Choroid plexus epithelial cell (primary cell): ENCODE measurements at regions not wholly inside any gene's neighbourhood (a gene's known extent, or its start where the extent isn't known, plus 50 kb on each side); places are given as distances from the start of the nearest gene placed in this dataset.

Experiments
- DNase-seq: peaks from one replicate; pipeline ENCODE4 v3.0.0-alpha.2; 2010; ENCODE audit warnings: low read depth
- H3K4me3 ChIP-seq: 2 replicates; pipeline ENCODE4 v1.5.1; 2011; ENCODE audit warnings: low read depth, mild to moderate bottlenecking, control low read depth, low read length, moderate library complexity
- TF ChIP-seq, protein P1 (sequence below): conservative IDR thresholded peaks from 2 replicates; pipeline ENCODE4 v1.5.1; 2011; ENCODE audit warnings: low read depth, mild to moderate bottlenecking, control low read depth, inconsistent platforms, low read length, moderate library complexity

DNA sequence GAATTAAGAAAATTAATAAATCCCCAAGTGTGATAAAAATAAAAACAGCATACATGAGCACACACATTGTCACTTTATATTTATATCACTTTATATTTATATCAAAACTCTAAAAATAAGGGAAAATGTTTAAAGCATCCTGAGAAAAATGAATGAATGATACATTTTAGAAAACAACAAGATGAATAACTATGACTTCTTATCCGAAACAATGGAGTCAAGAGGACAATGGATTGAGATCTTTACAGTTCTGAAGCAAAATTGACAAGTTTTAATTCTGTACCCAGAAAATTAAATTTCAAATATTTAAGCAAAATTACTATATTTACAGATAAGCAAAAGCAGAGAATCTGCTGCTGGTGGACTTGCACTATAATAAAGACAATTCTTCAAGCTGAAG is 512.6 kb downstream of the MRPL39 start:
- no peak for DNase-seq

DNA sequence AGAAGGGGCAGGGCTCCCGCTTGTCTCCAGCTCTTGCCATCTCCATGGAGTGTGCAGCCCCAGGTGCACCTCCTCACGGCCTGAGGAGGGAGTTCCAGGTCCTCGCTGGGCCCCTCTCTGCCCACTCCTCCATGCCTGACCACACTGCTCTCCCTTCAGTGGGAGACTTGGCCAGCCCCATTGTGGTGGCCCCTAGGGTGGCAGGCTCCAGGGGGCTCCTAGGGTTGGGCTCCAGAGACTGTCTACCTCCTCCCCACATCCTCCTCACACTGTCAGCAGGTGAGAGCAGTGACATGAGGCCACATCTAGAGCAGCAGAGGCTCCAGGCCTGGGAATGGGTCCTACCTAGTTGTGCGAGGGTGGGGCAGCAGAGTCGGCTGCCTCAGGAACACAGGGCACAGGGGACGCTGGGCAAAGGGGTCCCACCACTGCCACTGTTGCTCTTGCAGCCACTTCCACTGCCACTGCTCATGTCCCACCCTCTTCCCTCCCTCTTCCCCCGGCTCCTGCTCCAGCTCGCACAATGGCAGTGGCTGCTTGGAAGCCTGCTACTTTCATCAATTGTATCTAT is 514.8 kb downstream of the MRPL39 start:
- H3K4me3 ChIP-seq, result no peak overlapping the region
- TF ChIP-seq, protein P1, sequence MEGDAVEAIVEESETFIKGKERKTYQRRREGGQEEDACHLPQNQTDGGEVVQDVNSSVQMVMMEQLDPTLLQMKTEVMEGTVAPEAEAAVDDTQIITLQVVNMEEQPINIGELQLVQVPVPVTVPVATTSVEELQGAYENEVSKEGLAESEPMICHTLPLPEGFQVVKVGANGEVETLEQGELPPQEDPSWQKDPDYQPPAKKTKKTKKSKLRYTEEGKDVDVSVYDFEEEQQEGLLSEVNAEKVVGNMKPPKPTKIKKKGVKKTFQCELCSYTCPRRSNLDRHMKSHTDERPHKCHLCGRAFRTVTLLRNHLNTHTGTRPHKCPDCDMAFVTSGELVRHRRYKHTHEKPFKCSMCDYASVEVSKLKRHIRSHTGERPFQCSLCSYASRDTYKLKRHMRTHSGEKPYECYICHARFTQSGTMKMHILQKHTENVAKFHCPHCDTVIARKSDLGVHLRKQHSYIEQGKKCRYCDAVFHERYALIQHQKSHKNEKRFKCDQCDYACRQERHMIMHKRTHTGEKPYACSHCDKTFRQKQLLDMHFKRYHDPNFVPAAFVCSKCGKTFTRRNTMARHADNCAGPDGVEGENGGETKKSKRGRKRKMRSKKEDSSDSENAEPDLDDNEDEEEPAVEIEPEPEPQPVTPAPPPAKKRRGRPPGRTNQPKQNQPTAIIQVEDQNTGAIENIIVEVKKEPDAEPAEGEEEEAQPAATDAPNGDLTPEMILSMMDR, result no peak
- no peak for DNase-seq

More for the DNA sequence above, 512.6 kb downstream of the MRPL39 start:
- TF ChIP-seq, protein P1, result no peak
- no peak overlapping the region for H3K4me3 ChIP-seq

DNA sequence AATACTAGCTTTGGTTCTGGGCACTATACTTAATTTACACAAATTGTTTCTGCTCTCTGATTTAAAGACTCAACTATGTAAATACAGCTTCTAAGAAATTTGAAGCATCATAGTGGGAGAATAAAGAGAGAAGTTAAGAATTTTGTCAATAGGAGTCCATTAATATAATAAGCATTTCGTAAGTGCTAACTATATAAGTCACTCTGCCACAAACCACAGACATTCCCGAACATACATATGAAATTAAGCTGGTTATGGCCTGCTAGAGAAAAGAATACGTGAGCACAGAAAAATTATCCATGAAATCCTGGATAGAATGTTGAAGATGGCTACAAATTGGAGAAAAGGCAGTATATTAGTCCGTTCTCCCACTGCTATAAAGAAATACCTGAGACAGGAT is 526.2 kb downstream of the MRPL39 start:
- DNase-seq, result no peak
- no peak overlapping the region for H3K4me3 ChIP-seq
- TF ChIP-seq, protein P1, result no peak

DNA sequence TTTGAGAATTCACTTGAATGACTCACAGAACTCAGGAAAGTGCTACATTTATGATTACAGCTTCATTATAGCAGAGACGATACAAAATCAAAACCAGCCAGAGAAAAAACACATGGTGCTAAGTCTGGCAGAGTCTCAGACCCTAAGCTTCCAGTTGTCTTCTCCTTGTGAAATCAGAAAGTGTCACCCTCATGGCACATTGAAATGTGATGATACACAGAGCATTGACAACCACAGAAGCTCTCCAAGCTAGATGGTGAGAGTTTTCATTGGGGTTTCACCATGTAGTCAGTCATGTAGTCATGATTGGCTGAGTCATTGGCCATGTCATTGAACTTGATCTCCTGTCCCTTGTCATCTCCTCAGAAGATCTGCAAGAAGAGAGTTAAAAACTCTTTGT is 526.6 kb downstream of the MRPL39 start:
- DNase-seq, result no peak
- TF ChIP-seq, protein P1, result no peak
- H3K4me3 ChIP-seq, result no peak overlapping the region

DNA sequence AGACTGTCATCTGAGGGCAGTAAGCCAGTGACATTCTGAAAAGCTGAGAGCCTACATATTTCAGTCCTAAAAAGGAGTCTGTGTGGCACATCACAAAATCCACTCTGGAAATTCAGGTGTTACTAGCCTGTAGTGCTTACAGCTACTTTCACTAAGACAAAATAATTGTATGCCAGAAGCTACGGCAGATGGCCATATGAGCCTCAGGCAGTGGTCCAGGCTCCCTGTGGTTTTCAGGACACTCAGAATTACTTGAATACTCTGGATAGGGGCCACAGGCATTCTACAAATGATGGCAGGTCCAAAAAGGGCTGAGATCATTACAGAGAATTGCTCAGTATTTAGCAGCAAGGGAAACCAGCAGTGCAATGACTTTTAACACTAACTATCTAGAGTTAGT is 527.1 kb downstream of the MRPL39 start:
- no peak overlapping the region for H3K4me3 ChIP-seq
- TF ChIP-seq, protein P1, result no peak
- DNase-seq, result peak; percentile 2

DNA sequence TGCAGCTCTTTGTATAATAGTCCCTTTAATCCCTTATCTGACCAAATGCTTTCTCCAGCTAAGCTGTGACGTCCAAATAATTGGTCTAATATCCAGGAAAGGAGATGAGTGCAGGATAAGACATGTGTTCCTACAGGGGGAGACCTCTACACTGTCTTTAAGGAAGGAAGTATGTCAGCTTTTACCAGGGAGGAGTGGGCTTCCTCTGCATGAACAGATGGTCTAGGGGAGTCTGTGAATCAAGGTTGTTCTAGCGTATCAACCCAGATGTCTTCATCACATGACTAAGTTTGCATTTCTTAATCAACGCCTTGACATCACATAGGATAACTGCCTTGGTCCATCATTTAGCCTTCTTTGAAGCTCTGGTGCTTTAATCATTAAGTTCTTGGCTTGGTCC is 528.2 kb downstream of the MRPL39 start:
- H3K4me3 ChIP-seq, result no peak overlapping the region
- no peak for DNase-seq
- TF ChIP-seq, protein P1, result no peak

DNA sequence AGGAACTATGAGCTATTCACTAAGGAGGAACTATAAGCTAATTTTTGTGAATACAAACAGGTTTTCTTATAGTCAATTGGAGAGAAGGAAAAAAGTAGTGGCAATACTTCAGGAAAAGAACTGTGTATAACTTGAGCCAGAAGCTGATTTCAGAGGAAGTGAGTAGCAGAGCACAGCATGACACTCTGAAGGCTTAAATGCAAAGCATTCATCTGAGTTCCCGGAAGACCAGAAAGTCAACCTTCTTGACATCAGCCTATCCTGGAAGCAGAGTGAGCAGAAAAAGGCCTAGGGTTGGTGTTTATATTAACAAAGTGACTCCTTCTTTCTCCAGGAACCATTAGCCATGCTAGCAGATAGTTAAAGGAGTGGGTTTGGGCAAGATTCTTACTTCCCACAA is 545.2 kb downstream of the MRPL39 start:
- DNase-seq, result peak; percentile 24
- TF ChIP-seq, protein P1, result no peak
- no peak overlapping the region for H3K4me3 ChIP-seq
